WTC11 (cell line): ENCODE measurements at regions not wholly inside any gene's neighbourhood (a gene's known extent, or its start where the extent isn't known, plus 50 kb on each side); places are given as distances from the start of the nearest gene placed in this dataset.

ENCODE experiments used
- ATAC-seq: fragments of 200-7000 bp; cut with Tn5 transposase; 2 replicates; pipeline ENCODE4 v1.10.0; 2021; ENCODE audit warnings: mild to moderate bottlenecking, moderate library complexity
- CTCF ChIA-PET: fragments of 300-600 bp; sonication (Branson Sonifier 250); formaldehyde crosslinking; loops from one replicate; lab custom pipeline; 2021; ENCODE audit warnings: antibody characterized with exemption; lab: Charles Lee
- POLR2A ChIA-PET: fragments of 350-600 bp; sonication (Branson Sonifier 250); formaldehyde crosslinking; loops from one replicate; lab custom pipeline; 2021; ENCODE audit warnings: antibody characterized with exemption; lab: Charles Lee
- DNase-seq: peaks from one replicate; pipeline ENCODE4 v3.0.0; 2021; ENCODE audit warnings: low spot score
- H3K27ac Mint-ChIP-seq: 2 replicates; pipeline ENCODE4 v1.8.0; 2021; ENCODE audit warnings: mixed read lengths
- H3K27me3 Mint-ChIP-seq: 2 replicates; pipeline ENCODE4 v1.8.0; 2021; ENCODE audit warnings: low read depth, mild to moderate bottlenecking, moderate library complexity, mixed read lengths
- H3K36me3 Mint-ChIP-seq: 2 replicates; pipeline ENCODE4 v1.8.0; 2021; ENCODE audit warnings: mixed read lengths
- H3K4me1 Mint-ChIP-seq: 2 replicates; pipeline ENCODE4 v1.8.0; 2022; ENCODE audit warnings: mixed read lengths
- H3K4me3 Mint-ChIP-seq: 2 replicates; pipeline ENCODE4 v1.8.0; 2021; ENCODE audit warnings: mild to moderate bottlenecking, moderate library complexity, mixed read lengths
- H3K9me3 Mint-ChIP-seq: 2 replicates; pipeline ENCODE4 v1.8.0; 2021; ENCODE audit warnings: mixed read lengths
- EMX1 ChIP-seq: fragments of 250-450 bp; sonication (Bioruptor Pico); IDR thresholded peaks from 2 replicates; pipeline ENCODE4 v1.8.0; 2021; ENCODE audit warnings: mild to moderate bottlenecking
- RORB ChIP-seq: fragments of 250-450 bp; sonication (Bioruptor Pico); IDR thresholded peaks from 2 replicates; pipeline ENCODE4 v1.9.0; 2021; ENCODE audit warnings: mild to moderate bottlenecking
- SMAD3 ChIP-seq: sonication (generic); formaldehyde crosslinking; IDR thresholded peaks from 2 replicates; pipeline ENCODE4 v1.8.0; 2022; ENCODE audit warnings: missing genetic modification reagents, mild to moderate bottlenecking, borderline replicate concordance
- SOX15 ChIP-seq: fragments of 250-450 bp; sonication (Bioruptor Pico); IDR thresholded peaks from 2 replicates; pipeline ENCODE4 v1.9.0; 2021; ENCODE audit warnings: mild to moderate bottlenecking
- SP1 ChIP-seq: sonication (generic); formaldehyde crosslinking; conservative IDR thresholded peaks from 2 replicates; pipeline ENCODE4 v1.8.1; 2022; ENCODE audit warnings: missing genetic modification reagents
- TEAD1 ChIP-seq: sonication (generic); formaldehyde crosslinking; IDR thresholded peaks from 2 replicates; pipeline ENCODE4 v1.8.0; 2022; ENCODE audit warnings: mild to moderate bottlenecking, missing genetic modification reagents
- ZNF232 ChIP-seq: sonication (generic); formaldehyde crosslinking; IDR thresholded peaks from 2 replicates; pipeline ENCODE4 v1.8.0; 2022; ENCODE audit warnings: mild to moderate bottlenecking, missing genetic modification reagents
- ZNF423 ChIP-seq: fragments of 250-450 bp; sonication (Bioruptor Pico); IDR thresholded peaks from 2 replicates; pipeline ENCODE4 v2.1.2; 2022; ENCODE audit warnings: mild to moderate bottlenecking, moderate library complexity
- TF ChIP-seq, protein P1 (sequence below): fragments of 200-600 bp; IDR thresholded peaks from 2 replicates; pipeline ENCODE4 v1.8.0; 2022; ENCODE audit warnings: antibody characterized with exemption
- TF ChIP-seq, protein P2 (sequence below): sonication (generic); formaldehyde crosslinking; IDR thresholded peaks from 2 replicates; pipeline ENCODE4 v1.8.1; 2023; ENCODE audit warnings: mild to moderate bottlenecking, missing genetic modification reagents, moderate library complexity
- TF ChIP-seq, protein P3 (sequence below): sonication (generic); formaldehyde crosslinking; IDR thresholded peaks from 2 replicates; pipeline ENCODE4 v1.8.1; 2022; ENCODE audit warnings: missing genetic modification reagents, borderline replicate concordance
- TF ChIP-seq, protein P4 (sequence below): sonication (generic); formaldehyde crosslinking; IDR thresholded peaks from 2 replicates; pipeline ENCODE4 v1.8.0; 2022; ENCODE audit warnings: mild to moderate bottlenecking, missing genetic modification reagents
- TF ChIP-seq, protein P5 (sequence below): sonication (generic); formaldehyde crosslinking; IDR thresholded peaks from 2 replicates; pipeline ENCODE4 v1.8.1; 2023; ENCODE audit warnings: mild to moderate bottlenecking, moderate library complexity, missing genetic modification reagents
- TF ChIP-seq, protein P6 (sequence below): sonication (generic); formaldehyde crosslinking; IDR thresholded peaks from 2 replicates; pipeline ENCODE4 v1.8.0; 2022; ENCODE audit warnings: missing genetic modification reagents
- TF ChIP-seq, protein P7 (sequence below): sonication (generic); formaldehyde crosslinking; IDR thresholded peaks from 2 replicates; pipeline ENCODE4 v1.8.0; 2022; ENCODE audit warnings: mild to moderate bottlenecking, missing genetic modification reagents

DNA sequence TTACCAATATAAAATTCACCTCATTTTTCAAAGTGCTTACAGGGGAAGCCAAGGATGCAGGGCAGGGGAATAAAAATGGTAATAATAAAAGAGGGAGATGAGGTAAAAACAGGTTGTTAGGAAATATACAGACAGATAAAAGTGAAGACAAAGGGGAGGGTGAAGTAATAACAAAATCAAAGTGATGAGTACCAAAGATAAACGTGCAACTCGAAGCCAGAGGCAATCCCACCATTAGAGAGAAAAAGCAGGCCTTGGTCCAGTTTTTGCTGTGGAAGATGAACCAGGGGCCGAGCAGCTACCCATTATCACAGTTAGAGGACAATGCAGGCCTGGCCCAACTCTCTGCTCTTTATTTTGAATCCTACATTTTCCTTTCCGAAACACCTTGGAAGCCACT is 99.6 kb upstream of the UPP2 start:
- H3K36me3 Mint-ChIP-seq = no peaks in the 10 kb centered on the region
- TF ChIP-seq ZNF232 (CRISPR knock-in tag) = no peak
- TF ChIP-seq, protein P1, sequence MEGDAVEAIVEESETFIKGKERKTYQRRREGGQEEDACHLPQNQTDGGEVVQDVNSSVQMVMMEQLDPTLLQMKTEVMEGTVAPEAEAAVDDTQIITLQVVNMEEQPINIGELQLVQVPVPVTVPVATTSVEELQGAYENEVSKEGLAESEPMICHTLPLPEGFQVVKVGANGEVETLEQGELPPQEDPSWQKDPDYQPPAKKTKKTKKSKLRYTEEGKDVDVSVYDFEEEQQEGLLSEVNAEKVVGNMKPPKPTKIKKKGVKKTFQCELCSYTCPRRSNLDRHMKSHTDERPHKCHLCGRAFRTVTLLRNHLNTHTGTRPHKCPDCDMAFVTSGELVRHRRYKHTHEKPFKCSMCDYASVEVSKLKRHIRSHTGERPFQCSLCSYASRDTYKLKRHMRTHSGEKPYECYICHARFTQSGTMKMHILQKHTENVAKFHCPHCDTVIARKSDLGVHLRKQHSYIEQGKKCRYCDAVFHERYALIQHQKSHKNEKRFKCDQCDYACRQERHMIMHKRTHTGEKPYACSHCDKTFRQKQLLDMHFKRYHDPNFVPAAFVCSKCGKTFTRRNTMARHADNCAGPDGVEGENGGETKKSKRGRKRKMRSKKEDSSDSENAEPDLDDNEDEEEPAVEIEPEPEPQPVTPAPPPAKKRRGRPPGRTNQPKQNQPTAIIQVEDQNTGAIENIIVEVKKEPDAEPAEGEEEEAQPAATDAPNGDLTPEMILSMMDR = no peak
- TF ChIP-seq, all 79 proteins: peak for 0
- ATAC-seq = no peak
- POLR2A ChIA-PET = interaction anchor here (0.6 kb wide), 1 partner anchor 328 kb away, joined by 3 read pairs; no protein-coding TSS in a partner anchor
- peaks cover 16% of the 10 kb centered on the region for H3K27me3 Mint-ChIP-seq
- DNase-seq = no peak
- CTCF ChIA-PET = interaction anchor here (1.1 to 1.5 kb wide), 6 partner anchors 9 to 373 kb away, joined by 3 to 5 read pairs (median 3); partner anchors contain the start of gene ACVR1C
- no peak overlapping the region for H3K4me3 Mint-ChIP-seq
- H3K27ac Mint-ChIP-seq = no peak overlapping the region
- H3K4me1 Mint-ChIP-seq = peaks cover 24% of the 10 kb centered on the region
- no peaks in the 10 kb centered on the region for H3K9me3 Mint-ChIP-seq

DNA sequence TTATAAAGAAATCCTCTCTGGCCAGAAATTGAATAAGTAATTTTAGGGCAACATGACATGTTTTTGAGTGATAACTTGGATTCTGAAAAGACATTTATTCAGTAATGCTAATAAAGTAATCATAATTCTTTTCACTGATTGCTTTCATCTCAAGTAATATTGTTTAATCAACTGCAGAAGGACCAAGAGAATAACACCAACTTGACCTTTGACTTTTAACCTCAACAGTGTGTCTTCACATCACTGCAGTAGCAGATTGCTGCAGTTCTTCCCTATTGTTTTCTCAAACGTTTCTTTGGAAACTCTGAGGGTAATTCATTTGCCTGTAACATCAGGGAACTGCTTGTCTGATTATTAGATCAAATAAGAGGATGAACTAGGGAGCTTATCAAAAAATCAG is 104.9 kb upstream of the UPP2 start:
- ChIA-PET CTCF (interaction anchor here (1.9 kb wide), 1 partner anchor 10 kb away, joined by 7 read pairs; no protein-coding TSS in a partner anchor), POLR2A (no interaction called here)
- DNase-seq = no peak
- Mint-ChIP-seq H3K9me3 (0 out of 2 replicates have a peak, but pooled peaks cover 3% of the 10 kb centered on the region), H3K4me1 (peaks cover 4% of the 10 kb centered on the region), H3K27me3 (peaks cover 5% of the 10 kb centered on the region; the same call in 1 of the 2 replicates), H3K36me3 (no peaks in the 10 kb centered on the region), H3K27ac (no peak overlapping the region), H3K4me3 (no peak overlapping the region)
- no peak for ATAC-seq
- TF ChIP-seq TEAD1 (CRISPR knock-in tag) (no peak), SMAD3 (no peak), SOX15 (CRISPR knock-in tag) (no peak), SP1 (CRISPR knock-in tag) (no peak), EMX1 (no peak), ZNF423 (CRISPR knock-in tag) (no peak), RORB (CRISPR knock-in tag) (no peak)
- TF ChIP-seq, protein P2, sequence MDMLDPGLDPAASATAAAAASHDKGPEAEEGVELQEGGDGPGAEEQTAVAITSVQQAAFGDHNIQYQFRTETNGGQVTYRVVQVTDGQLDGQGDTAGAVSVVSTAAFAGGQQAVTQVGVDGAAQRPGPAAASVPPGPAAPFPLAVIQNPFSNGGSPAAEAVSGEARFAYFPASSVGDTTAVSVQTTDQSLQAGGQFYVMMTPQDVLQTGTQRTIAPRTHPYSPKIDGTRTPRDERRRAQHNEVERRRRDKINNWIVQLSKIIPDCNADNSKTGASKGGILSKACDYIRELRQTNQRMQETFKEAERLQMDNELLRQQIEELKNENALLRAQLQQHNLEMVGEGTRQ = no peak
- TF ChIP-seq, protein P3, sequence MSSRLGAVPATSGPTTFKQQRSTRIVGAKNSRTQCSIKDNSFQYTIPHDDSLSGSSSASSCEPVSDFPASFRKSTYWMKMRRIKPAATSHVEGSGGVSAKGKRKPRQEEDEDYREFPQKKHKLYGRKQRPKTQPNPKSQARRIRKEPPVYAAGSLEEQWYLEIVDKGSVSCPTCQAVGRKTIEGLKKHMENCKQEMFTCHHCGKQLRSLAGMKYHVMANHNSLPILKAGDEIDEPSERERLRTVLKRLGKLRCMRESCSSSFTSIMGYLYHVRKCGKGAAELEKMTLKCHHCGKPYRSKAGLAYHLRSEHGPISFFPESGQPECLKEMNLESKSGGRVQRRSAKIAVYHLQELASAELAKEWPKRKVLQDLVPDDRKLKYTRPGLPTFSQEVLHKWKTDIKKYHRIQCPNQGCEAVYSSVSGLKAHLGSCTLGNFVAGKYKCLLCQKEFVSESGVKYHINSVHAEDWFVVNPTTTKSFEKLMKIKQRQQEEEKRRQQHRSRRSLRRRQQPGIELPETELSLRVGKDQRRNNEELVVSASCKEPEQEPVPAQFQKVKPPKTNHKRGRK = no peak
- TF ChIP-seq, protein P4, sequence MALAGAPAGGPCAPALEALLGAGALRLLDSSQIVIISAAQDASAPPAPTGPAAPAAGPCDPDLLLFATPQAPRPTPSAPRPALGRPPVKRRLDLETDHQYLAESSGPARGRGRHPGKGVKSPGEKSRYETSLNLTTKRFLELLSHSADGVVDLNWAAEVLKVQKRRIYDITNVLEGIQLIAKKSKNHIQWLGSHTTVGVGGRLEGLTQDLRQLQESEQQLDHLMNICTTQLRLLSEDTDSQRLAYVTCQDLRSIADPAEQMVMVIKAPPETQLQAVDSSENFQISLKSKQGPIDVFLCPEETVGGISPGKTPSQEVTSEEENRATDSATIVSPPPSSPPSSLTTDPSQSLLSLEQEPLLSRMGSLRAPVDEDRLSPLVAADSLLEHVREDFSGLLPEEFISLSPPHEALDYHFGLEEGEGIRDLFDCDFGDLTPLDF (CRISPR knock-in tag) = no peak
- TF ChIP-seq, protein P5, sequence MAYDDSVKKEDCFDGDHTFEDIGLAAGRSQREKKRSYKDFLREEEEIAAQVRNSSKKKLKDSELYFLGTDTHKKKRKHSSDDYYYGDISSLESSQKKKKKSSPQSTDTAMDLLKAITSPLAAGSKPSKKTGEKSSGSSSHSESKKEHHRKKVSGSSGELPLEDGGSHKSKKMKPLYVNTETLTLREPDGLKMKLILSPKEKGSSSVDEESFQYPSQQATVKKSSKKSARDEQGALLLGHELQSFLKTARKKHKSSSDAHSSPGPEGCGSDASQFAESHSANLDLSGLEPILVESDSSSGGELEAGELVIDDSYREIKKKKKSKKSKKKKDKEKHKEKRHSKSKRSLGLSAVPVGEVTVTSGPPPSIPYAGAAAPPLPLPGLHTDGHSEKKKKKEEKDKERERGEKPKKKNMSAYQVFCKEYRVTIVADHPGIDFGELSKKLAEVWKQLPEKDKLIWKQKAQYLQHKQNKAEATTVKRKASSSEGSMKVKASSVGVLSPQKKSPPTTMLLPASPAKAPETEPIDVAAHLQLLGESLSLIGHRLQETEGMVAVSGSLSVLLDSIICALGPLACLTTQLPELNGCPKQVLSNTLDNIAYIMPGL (CRISPR knock-in tag) = no peak
- TF ChIP-seq, protein P1 = no peak
- TF ChIP-seq, protein P6, sequence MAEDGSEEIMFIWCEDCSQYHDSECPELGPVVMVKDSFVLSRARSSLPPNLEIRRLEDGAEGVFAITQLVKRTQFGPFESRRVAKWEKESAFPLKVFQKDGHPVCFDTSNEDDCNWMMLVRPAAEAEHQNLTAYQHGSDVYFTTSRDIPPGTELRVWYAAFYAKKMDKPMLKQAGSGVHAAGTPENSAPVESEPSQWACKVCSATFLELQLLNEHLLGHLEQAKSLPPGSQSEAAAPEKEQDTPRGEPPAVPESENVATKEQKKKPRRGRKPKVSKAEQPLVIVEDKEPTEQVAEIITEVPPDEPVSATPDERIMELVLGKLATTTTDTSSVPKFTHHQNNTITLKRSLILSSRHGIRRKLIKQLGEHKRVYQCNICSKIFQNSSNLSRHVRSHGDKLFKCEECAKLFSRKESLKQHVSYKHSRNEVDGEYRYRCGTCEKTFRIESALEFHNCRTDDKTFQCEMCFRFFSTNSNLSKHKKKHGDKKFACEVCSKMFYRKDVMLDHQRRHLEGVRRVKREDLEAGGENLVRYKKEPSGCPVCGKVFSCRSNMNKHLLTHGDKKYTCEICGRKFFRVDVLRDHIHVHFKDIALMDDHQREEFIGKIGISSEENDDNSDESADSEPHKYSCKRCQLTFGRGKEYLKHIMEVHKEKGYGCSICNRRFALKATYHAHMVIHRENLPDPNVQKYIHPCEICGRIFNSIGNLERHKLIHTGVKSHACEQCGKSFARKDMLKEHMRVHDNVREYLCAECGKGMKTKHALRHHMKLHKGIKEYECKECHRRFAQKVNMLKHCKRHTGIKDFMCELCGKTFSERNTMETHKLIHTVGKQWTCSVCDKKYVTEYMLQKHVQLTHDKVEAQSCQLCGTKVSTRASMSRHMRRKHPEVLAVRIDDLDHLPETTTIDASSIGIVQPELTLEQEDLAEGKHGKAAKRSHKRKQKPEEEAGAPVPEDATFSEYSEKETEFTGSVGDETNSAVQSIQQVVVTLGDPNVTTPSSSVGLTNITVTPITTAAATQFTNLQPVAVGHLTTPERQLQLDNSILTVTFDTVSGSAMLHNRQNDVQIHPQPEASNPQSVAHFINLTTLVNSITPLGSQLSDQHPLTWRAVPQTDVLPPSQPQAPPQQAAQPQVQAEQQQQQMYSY = no peak
- TF ChIP-seq, protein P7, sequence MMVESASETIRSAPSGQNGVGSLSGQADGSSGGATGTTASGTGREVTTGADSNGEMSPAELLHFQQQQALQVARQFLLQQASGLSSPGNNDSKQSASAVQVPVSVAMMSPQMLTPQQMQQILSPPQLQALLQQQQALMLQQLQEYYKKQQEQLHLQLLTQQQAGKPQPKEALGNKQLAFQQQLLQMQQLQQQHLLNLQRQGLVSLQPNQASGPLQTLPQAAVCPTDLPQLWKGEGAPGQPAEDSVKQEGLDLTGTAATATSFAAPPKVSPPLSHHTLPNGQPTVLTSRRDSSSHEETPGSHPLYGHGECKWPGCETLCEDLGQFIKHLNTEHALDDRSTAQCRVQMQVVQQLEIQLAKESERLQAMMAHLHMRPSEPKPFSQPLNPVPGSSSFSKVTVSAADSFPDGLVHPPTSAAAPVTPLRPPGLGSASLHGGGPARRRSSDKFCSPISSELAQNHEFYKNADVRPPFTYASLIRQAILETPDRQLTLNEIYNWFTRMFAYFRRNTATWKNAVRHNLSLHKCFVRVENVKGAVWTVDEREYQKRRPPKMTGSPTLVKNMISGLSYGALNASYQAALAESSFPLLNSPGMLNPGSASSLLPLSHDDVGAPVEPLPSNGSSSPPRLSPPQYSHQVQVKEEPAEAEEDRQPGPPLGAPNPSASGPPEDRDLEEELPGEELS (CRISPR knock-in tag) = no peak
